ENCODE measurements at regions not wholly inside any gene's neighbourhood (a gene's known extent, or its start where the extent isn't known, plus 50 kb on each side); places are given as distances from the start of the nearest gene placed in this dataset.

DNA sequence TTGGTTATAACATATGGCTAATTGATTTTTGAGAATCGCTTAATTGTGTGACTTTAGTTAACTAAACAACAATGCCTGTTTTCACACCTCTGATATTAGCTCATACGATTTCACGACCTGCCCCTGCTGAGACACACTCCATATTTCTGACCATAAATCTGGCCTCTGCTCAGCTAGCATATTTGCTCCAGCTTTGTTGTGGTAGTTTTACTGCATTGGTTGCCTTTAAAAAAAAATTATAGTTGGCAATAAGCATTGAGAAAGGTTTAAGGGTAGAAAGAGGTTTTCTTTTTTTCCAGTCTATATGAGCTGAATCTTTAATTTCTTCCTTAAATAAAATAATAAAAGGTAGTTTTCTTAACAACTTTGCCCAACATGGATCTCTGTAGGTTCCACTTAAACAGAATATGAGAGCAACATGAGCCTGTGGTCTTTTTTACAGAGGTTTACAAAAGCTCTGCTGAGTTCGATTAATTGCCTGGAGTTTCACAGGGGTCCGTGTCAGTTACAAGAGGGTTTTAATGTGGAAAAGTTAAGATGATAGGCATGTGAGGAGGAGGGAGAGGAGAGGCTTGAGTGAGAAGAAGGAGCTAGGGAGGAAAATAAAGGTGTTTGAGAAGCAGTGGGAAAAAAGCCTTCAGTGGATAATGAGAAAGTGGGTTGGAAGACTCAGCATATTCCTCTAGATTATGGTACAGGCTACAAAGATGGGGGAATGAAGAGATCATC, 318.2 kb downstream of the CXCL12 start:
- no peak for FAIRE-seq
- TF ChIP-seq POLR2A (IDR thresholded peaks at IDR 0.05; ENCODE audit: low read depth, low read length) = no peak
- no peak for TF ChIP-seq TAF1 (IDR thresholded peaks at IDR 0.05; ENCODE audit: borderline replicate concordance, low read depth, low read length)
- no peak for TF ChIP-seq POLR2AphosphoS5 (IDR thresholded peaks at IDR 0.05; ENCODE audit: low read depth, low read length)

GRCh38 chr10:44065788-44066526, 318.9 kb downstream of the CXCL12 start:
- FAIRE-seq (no peak), DNase-seq (ENCODE audit: insufficient read length) (no peak)

More for the DNA sequence above, 318.2 kb downstream of the CXCL12 start:
- no peak for DNase-seq (ENCODE audit: insufficient read length)

GRCh38 chr10:44064987-44065787, 319.7 kb downstream of the CXCL12 start:
- TF ChIP-seq POLR2A (IDR thresholded peaks at IDR 0.05; ENCODE audit: low read depth, low read length) (no peak), TAF1 (IDR thresholded peaks at IDR 0.05; ENCODE audit: borderline replicate concordance, low read depth, low read length) (no peak), POLR2AphosphoS5 (IDR thresholded peaks at IDR 0.05; ENCODE audit: low read depth, low read length) (no peak)
- DNase-seq (ENCODE audit: insufficient read length) (no peak), FAIRE-seq (no peak)

More at GRCh38 chr10:44065788-44066526, 318.9 kb downstream of the CXCL12 start:
- TF ChIP-seq POLR2AphosphoS5 (IDR thresholded peaks at IDR 0.05; ENCODE audit: low read depth, low read length) (no peak), TAF1 (IDR thresholded peaks at IDR 0.05; ENCODE audit: borderline replicate concordance, low read depth, low read length) (no peak), POLR2A (IDR thresholded peaks at IDR 0.05; ENCODE audit: low read depth, low read length) (no peak)

DNA sequence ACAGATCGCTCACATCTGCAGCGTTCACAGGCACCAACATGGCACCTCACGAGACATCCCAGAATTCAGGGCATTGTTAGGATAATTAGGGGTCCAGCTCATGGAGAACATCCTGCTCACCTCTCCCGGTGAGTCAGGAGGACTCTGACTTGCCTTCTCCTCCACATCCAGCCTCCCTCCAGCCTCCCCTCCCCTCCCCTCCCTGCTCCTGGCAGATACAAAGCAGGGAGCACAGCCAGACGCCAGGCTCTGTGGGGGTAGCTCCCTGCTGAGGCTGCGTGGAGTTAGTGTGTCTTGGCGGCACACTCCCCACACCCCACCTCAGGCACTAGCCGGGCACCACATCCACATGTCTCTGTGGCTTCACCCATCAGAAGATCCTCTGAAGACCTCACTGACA, 320.6 kb downstream of the CXCL12 start:
- FAIRE-seq = no peak
- TF ChIP-seq TAF1 (IDR thresholded peaks at IDR 0.05; ENCODE audit: borderline replicate concordance, low read depth, low read length) = no peak
- TF ChIP-seq POLR2AphosphoS5 (IDR thresholded peaks at IDR 0.05; ENCODE audit: low read depth, low read length) = no peak
- no peak for TF ChIP-seq POLR2A (IDR thresholded peaks at IDR 0.05; ENCODE audit: low read depth, low read length)
- no peak for DNase-seq (ENCODE audit: insufficient read length)

DNA sequence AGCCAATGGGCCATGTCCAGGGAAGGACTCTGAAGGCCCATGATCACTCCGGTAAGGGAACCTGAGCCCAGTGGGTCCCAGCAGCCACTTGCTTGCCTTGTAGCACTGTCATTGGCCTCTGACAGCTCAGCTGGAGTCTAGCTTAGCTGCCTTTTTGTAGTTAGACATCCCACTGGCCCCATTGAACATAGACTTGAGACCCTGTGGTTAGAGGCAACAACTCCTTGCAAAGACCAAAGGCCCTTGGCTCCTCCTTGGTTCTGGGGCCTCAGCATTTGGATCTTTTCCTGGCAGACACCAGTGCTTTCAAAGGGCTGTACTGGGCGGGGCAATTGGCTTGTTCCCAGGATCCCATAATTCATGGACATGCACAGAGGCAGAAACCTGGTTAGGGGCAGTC, 321.2 kb downstream of the CXCL12 start:
- FAIRE-seq (no peak), DNase-seq (ENCODE audit: insufficient read length) (no peak)
- no peak for TF ChIP-seq TAF1 (IDR thresholded peaks at IDR 0.05; ENCODE audit: borderline replicate concordance, low read depth, low read length)

DNA sequence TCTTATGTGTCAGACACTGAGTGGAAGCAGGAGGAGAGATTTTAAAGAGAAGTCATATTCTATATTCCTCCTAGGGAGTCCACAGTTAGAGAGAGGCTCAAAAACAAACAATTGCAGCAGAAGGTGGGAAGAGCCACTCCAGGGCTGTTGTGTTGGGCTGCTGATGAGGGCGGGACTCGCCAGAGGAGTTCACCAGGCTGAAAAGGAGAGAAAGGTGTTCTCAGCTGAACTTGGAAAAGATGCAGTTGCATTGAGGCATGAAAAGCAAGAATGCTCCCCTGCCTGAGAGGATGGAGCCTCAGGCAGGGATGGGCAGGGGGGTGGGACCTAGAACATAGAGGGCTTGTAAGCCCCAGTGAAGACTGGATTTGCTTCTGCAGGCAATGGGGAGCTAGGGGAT, 324.2 kb downstream of the CXCL12 start:
- FAIRE-seq = no peak
- DNase-seq (ENCODE audit: insufficient read length) = no peak

GRCh38 chr10:44060221-44060620, 324.7 kb downstream of the CXCL12 start:
- TF ChIP-seq TAF1 (IDR thresholded peaks at IDR 0.05; ENCODE audit: borderline replicate concordance, low read depth, low read length) (no peak), POLR2AphosphoS5 (IDR thresholded peaks at IDR 0.05; ENCODE audit: low read depth, low read length) (no peak), POLR2A (IDR thresholded peaks at IDR 0.05; ENCODE audit: low read depth, low read length) (no peak)
- DNase-seq (ENCODE audit: insufficient read length) (no peak), FAIRE-seq (no peak)

More for the DNA sequence above, 324.2 kb downstream of the CXCL12 start:
- no peak for TF ChIP-seq TAF1 (IDR thresholded peaks at IDR 0.05; ENCODE audit: borderline replicate concordance, low read depth, low read length)
- no peak for TF ChIP-seq POLR2A (IDR thresholded peaks at IDR 0.05; ENCODE audit: low read depth, low read length)
- TF ChIP-seq POLR2AphosphoS5 (IDR thresholded peaks at IDR 0.05; ENCODE audit: low read depth, low read length) = no peak

- TF ChIP-seq POLR2AphosphoS5 (IDR thresholded peaks at IDR 0.05; ENCODE audit: low read depth, low read length) (no peak), TAF1 (IDR thresholded peaks at IDR 0.05; ENCODE audit: borderline replicate concordance, low read depth, low read length) (no peak), POLR2A (IDR thresholded peaks at IDR 0.05; ENCODE audit: low read depth, low read length) (no peak)
- DNase-seq (ENCODE audit: insufficient read length) (no peak), FAIRE-seq (no peak)
Measured at GRCh38 chr10:44058259-44058658, 326.6 kb downstream of the CXCL12 start.

DNA sequence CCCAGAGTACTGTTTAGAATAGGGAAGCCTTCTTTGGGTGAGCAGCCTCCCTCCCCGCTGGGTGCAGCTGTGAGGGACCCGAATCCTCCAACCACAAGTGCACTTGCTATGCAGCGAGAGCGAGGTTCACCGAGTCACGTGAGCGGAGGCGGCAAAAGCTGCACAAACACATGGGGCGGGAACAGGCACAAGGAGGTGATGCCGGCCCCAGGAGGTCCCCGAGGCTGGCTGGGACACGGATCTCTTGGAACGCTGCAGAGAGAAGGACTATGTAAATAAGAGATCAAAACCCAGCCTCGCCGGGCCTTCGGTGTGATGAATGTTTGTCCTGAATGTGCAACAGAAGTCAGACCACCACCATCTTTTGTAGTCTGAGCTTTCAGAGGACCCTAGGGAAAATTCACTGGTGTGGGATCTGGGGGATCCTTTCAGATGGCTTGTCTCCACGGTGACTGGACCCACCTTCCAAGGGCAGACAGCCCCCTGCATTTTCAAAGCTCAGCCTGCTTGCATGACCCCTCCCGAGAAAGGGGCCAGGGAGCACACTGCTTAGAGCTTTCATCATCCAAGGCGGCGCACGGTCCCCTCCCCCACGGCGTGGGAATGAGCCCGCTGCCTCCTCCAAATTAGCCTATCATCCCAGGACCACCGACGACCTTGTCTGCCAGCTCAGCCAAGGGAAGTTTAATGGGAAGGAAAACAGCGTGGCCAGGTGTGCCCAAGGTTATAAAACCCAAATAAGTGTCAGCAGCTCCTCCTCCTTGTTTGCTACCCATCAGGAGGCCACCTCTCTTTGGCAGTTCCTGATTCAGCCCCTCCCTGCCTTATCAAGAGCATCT, 327.7 kb downstream of the CXCL12 start:
- TF ChIP-seq POLR2A (IDR thresholded peaks at IDR 0.05; ENCODE audit: low read depth, low read length) (no peak), TAF1 (IDR thresholded peaks at IDR 0.05; ENCODE audit: borderline replicate concordance, low read depth, low read length) (no peak), POLR2AphosphoS5 (IDR thresholded peaks at IDR 0.05; ENCODE audit: low read depth, low read length) (no peak)
- FAIRE-seq (no peak), DNase-seq (ENCODE audit: insufficient read length) (no peak)

- FAIRE-seq = no peak
- TF ChIP-seq POLR2AphosphoS5 (IDR thresholded peaks at IDR 0.05; ENCODE audit: low read depth, low read length) (no peak), POLR2A (IDR thresholded peaks at IDR 0.05; ENCODE audit: low read depth, low read length) (no peak), TAF1 (IDR thresholded peaks at IDR 0.05; ENCODE audit: borderline replicate concordance, low read depth, low read length) (no peak)
Measured at GRCh38 chr10:44056206-44056605, 328.7 kb downstream of the CXCL12 start.

DNA sequence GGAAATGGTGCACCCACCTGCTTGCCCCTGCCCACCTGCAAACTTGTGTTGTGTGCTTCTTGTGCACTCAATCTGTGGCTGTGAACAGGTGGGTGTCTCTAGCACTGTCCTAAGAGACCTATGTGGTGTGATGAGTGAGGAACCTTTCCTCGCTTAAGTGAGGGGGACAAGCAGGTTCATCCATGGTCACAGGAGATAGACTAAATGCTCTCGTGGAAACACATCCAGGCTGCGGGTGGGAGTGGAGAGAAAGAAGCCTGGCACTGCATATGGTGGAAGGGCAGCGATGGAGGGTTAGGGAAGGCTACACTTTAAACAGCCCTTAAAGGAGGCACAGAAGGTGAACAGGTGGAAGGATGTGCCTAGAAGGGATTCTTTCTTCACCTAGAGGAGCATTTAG, 330.9 kb downstream of the CXCL12 start:
- DNase-seq (ENCODE audit: insufficient read length) (no peak), FAIRE-seq (no peak)
- TF ChIP-seq POLR2AphosphoS5 (IDR thresholded peaks at IDR 0.05; ENCODE audit: low read depth, low read length) = no peak
- no peak for TF ChIP-seq POLR2A (IDR thresholded peaks at IDR 0.05; ENCODE audit: low read depth, low read length)
- TF ChIP-seq TAF1 (IDR thresholded peaks at IDR 0.05; ENCODE audit: borderline replicate concordance, low read depth, low read length) = no peak

More at GRCh38 chr10:44056206-44056605, 328.7 kb downstream of the CXCL12 start:
- DNase-seq (ENCODE audit: insufficient read length) = no peak

Data from GM12892 (cell line).